AML-193 (cell line): ENCODE measurements at regions not wholly inside any gene's neighbourhood (a gene's known extent, or its start where the extent isn't known, plus 50 kb on each side); places are given as distances from the start of the nearest gene placed in this dataset.
A peak's percentile ranks its signal among the peaks of the same experiment; 100 is the strongest.
"Not testable (repeated sequence)": the region's sequence is repeated elsewhere in the genome, so short reads cannot be mapped to it uniquely, and the experiment has no call there.

Source experiments
- DNase-seq, 2 experiments: peaks; one replicate each; lab custom pipeline; 2025; lab: John Stamatoyannopoulos, UW

GRCh38 chr2:194545978-194546377 lies 1111.0 kb upstream of the SLC39A10 start:
- DNase-seq = peak; percentile 30 to 34

GRCh38 chr2:194539425-194539824 lies 1117.6 kb upstream of the SLC39A10 start:
- no peak for DNase-seq

DNA sequence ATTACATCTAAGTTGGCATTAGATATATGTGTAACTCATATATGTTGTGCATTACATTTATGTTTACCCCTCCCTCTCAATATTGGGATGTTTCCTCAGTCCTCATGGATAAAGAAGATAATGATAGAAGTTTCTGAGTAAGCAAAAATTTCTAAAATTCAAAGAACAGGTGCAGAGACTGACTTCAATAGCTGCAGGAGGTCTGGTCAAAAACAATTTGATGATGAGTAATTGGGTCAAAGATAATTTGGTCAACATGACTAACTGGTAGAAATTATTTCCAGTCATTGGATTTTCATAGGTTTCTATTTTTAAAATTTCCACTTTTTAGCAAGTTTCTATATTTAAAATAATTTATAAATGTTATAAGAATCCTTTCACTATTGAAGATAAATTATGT lies 1130.9 kb upstream of the SLC39A10 start:
- no peak for DNase-seq

DNA sequence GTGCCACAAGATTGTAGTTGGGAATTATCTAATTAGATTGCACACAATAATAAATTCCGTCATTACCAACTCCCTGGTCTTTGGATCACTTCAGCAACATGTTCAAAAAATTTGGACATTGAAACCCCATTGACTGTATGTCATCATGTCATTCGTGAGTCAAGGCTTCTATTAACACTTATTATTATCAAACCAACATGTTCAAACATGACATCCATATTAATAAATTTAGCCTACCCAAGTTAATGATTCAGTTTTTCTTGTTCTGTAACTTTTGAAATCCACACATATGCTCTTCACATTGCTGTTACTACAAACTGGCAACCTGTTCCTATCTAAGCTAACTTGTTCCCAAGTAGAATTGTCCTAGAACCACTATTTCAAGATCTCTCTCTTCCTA lies 1142.7 kb upstream of the SLC39A10 start:
- no peak for DNase-seq

GRCh38 chr2:194511070-194511469 lies 1146.0 kb upstream of the SLC39A10 start:
- not testable (repeated sequence) for DNase-seq

DNA sequence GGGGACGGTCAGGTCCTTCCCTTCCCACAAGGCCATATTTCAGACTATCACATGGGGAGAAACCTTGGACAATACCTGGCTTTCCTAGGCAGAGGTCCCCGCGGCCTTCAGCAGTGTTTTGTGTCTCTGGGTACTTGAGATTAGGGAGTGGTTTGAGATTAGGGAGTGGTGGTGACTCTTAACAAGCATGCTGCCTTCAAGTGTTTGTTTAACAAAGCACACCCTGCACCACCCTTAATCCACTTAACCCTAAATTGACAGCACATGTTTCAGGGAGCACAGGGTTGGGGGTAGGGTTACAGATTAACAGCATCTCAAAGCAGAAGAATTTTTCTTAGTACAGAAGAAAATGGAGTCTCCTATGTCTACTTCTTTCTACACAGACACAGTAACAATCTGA lies 1152.2 kb upstream of the SLC39A10 start:
- DNase-seq = not testable (repeated sequence)

DNA sequence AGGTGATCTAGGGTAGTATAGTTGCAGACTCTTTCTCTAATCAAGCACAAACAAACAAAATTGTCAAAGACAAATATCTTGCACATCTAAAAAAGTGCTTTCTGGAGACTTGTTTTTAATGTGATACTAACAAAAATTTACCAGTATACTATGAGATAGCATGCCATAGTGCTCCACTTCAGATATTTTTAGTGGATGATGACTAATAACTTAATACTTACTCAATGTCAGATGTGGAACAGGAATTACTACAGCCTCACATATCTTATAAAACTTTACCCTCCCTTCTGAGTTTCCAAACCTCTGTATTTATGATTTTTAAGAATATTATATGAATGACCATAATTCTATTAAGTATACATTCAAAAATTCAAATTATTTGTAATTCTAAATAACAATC lies 1162.0 kb upstream of the SLC39A10 start:
- DNase-seq = no peak

DNA sequence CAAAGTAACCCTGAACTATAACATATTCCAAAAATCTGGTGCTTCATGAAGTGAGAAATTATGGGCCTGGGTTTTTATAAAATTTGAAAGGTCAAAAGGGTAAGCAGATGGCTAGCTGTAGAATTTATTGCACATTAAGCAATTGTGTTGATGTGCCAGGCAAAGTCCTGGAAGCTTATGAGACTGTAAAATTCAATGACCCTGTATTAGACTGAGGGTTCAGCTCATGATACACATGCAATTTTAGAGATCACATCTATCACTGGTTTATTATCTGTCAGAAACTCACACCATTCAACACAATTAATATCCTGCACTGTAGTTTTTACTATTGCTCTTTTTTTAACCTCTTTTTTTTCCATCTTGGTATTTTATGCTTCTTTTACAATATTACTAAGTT lies 1162.6 kb upstream of the SLC39A10 start:
- no peak for DNase-seq

- no peak for DNase-seq
These were observed 1165.5 kb upstream of the SLC39A10 start for GRCh38 chr2:194491409-194492115.

- no peak for DNase-seq
These were observed 1170.7 kb upstream of the SLC39A10 start for GRCh38 chr2:194486326-194486725.

GRCh38 chr2:194483041-194483440 lies 1174.0 kb upstream of the SLC39A10 start:
- no peak for DNase-seq

DNA sequence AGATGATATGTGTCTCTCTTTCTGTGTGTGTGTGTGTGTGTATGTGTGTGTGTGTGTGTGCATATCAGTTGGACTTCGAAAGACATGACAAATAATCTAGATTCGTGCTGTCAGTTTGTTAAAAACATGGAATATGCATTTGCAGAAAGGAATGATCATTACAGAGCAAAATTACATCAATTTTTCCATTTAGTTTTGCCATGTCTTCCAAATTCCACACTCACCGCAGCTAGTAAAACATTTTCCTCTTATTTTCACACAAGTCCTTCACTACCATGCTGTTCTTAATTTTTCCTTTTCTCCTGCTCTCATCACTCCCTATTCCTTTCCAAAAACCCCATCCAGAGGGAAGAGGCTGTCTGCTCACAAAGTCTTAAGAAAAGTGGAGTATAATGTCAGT lies 1191.4 kb upstream of the SLC39A10 start:
- no peak for DNase-seq

DNA sequence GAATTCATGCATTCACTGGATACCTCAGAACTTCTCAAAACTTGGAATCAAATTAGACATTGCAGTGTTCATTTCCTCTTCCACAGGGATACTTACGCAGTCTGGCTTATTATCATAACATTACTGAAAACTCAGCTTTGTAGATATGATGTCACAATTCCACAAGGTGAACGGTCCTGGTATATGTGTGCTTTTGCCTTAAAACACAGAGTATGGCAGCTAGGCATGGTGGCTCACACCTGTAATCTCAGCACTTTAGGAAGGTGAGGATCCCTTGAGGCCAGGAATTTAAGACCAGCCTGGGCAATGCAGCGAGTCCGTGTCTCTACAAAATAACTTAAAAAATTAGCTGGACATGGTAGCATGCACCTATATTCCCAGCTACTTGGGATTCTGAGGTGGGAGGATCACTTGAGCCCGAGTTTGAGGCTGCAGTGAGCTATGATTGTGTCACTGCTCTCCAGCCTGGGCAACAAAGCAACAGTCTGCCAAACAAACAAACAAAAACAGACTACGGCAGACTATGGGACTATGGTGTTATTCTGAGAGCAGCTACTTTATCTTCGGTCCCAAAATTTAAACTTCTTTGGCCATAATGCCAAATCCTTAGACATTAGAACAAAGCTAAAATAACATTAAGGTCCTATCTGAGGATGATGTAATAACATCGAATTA lies 1191.9 kb upstream of the SLC39A10 start:
- no peak for DNase-seq

GRCh38 chr2:194462883-194463282 lies 1194.1 kb upstream of the SLC39A10 start:
- not testable (repeated sequence) for DNase-seq

GRCh38 chr2:194455358-194455757 lies 1201.7 kb upstream of the SLC39A10 start:
- no peak for DNase-seq

- no peak for DNase-seq
These were observed 1204.5 kb upstream of the SLC39A10 start for GRCh38 chr2:194452504-194452903.

DNA sequence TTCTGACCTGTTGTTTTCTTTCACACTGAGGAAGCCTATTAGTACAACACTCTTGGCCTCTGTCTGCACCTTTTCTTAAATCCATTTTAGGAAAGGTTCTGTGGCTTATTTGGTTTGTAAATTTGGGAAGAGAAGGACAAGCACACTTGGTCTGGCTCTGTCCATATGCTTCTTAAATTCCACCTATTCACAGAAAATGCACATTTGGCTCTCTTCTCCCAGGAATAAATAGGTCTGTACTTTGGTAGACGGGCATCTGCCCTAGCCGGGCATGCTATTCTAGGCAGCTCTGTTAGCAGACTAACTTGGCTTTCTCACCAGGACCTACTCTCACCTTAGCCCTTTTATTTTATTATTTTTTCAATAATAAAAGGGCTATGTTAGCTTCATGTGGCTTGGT lies 1211.8 kb upstream of the SLC39A10 start:
- no peak for DNase-seq

DNA sequence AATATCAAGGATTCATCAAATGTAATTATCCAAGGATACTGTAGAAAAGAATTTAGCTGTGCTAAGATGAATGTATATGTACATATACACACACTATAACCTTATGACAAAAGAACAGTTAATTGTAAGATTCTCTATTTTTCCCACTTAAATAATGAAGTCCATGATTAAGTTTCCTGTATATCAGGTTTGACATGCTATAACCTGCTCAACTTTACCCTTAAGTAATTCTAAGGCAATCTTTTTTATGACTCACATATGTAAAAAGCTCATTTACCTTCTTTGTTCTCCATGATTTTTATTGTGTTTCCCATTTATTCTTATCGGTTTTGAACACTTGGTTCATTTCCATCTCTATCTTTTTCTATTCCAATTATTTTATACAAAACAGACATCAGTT lies 1213.1 kb upstream of the SLC39A10 start:
- DNase-seq = no peak

DNA sequence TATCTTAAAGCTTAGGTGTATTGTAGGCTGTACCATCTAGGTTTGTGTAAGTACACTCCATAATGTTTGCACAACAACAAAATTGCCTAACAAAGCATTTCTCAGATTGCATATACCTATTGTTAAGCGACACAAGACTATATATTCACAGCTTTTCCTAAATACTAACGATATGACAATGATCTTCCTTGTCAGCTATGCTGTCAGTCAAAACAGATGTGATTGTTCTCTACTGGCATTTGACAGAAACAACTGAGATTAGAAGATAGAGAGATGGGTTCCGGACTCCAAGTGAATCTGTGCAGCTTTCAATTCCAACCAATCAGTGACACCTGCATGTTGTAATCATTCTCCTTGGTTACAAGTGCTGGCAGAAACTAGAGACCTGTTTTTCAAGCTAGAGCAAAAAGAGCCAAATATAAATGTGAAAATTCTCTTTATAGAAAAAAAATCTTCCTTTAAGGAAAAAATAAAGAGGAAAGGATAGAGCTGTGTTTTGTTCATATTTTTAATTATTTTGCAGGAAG lies 1232.3 kb upstream of the SLC39A10 start:
- DNase-seq = no peak

DNA sequence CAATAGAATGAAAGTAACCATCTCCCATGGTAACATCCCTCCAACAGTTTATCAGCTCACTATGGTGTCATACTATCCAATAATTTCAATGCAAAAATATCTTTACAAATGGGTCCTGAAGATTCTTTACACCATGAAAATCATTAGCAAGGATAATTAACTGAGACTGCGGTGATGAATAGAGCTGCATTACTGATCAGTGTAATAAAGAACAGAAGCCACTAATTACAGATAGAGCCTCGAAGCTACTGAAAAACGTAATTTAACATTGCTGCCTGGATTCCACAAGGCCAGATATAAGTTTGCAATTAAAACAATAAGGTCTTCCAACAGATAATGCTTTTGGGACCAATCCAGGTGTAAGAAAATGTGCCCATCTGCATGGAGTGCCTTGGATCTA lies 1245.8 kb upstream of the SLC39A10 start:
- DNase-seq = no peak

- no peak for DNase-seq
These were observed 1261.2 kb upstream of the SLC39A10 start for GRCh38 chr2:194395818-194396217.

- DNase-seq = no peak
These were observed 1271.7 kb upstream of the SLC39A10 start for GRCh38 chr2:194385376-194385775.

- DNase-seq = no peak
These were observed 1273.6 kb upstream of the SLC39A10 start for GRCh38 chr2:194383401-194383800.

DNA sequence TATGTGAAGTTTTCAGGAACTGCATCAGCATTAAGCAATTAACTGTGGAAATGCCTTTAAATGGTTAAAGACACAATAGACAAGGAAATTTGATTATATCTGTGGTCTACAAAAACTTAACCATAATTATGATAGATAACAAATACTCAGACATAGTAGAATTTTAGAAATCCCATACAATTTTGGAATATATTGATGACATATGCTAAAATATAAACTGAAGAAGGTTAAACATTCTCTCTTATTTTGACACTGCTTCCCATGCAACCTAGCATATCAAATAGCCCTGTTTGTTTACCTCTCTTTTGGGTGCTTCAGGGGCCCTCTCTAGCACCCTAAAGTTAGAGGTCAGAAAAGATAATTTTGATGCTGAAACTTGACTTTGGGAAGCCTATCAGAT lies 1274.8 kb upstream of the SLC39A10 start:
- DNase-seq = no peak
